Frontal cortex (tissue), 3 donors: ENCODE measurements at regions not wholly inside any gene's neighbourhood (a gene's known extent, or its start where the extent isn't known, plus 50 kb on each side); places are given as distances from the start of the nearest gene placed in this dataset.
"Not testable (repeated sequence)": the region's sequence is repeated elsewhere in the genome, so short reads cannot be mapped to it uniquely, and the experiment has no call there.

Experiments used
- DNase-seq, 2 donors: peaks; one replicate each; pipeline ENCODE4 v3.0.0; 2012; ENCODE audit warnings: low spot score in 2 of 2
- FAIRE-seq: peaks from 2 replicates; lab custom pipeline; 2012; peaks lifted over from hg19 to GRCh38; lab: Jason Lieb, UNC
- donor health status: control.
- donor health status: control.
- donor health status: control.

DNA sequence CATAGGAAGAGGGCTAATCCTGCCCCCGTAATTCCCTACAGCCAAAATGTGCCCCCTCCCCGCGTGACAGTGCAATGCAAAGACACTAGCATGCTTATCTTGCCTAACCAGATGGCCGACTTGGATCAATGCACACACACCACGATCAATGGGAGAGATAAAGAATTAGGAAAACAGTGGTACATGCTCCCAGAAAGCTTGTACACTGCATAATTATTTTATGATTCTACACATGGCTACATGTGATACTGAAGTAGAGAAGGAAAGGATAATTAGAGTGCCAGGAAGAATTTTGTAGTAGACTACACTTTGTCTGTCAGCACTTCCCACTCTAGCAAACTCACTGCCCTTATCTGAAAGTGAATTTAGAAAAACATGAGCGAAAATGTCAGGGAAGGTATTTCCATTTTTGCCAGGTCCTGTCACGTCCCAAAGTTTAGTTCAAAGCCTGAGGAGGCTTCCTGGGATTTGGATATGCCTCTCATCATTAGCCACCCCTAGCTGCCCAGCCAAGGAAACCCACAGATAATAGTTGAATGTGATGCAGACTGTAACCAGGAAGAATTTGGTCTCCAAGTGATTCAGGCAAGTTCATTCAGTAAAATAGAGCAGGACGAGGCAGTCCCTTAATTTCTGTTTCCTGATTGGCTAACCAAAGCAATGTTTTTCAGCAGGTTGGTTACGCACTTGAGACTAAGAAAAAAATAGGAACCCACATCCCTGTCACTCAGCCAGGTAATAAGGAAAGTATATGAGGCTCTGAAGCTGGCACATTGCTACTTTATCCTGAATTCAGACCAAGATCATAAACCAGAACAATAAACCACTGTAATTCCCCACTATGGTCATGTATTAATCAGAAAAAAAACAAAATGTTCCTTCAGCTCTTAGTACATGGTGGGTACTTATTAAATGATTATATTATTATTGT, 199.6 kb upstream of the OTX2 start:
- DNase-seq, result no peak
- FAIRE-seq, result no peak

DNA sequence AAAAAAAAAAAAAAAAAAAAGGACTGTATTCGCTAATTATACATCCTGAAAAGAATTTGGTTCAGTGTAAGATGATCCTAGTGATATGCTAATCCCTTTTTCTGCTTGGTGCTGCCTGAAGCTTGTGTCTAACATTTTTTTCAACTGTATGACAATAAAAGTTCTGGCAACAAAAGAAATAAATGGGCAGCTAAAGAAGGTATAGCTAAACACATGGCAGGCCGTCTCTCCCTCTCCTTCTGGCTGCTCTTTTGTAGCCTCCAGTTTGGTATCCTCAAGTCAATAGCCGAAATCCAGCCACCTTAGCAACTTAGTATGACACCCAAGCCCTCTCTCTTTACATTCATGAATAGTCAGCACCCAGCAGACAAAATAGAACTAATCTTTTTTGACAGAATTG, 198.3 kb upstream of the OTX2 start:
- no peak for DNase-seq
- no peak for FAIRE-seq

DNA sequence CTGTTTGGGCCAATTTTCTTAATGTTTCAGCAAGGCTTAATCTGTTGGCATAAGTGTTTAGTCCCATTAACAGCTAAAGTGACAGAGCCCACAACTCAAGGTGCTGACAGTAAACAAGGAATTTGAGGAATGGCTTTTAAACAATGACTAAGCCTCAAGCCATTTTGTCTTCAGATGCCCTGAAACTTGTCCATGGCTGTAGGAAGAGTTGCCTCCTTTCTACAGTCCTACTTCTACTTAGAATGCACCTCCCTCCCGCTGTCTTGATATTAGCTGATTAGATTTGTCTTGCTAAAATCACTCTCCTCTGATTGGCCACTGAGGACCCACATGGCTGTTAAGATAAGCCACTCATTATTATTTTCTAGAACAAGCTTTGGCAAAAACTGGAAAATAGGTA, 188.4 kb upstream of the OTX2 start:
- FAIRE-seq, result no peak
- no peak for DNase-seq

DNA sequence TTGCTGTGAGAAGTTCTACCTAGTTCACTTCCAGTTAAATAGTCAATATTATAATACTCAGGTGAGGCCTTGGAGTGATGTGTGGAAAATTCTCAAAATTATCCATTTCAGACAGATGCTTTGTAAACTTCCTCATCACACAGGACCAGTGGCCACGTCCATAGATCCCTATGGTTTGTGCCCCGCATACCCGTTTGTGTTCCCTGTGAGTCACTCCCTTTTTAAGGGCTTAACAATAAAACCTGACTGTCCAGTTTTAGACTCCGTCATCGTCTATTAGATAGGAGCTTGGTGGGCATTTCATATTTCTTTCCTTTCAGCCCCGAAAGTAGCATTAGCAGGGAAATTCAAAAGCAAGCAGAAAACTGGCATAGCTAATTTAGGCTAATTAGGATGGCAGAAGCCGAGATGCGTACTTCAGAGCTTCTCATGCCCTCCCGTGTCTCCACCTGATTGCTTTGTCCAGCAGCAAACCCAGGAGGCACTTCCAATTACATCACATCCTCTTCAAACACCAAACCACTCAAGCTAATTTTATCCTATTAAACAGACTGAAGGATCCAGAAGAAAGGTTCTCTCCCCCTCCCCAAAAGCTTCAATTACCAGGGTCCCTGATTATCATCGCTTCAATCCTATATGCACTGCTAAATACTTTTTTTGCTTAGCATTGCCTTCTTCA, 186.6 kb upstream of the OTX2 start:
- FAIRE-seq (no peak), DNase-seq (no peak)

DNA sequence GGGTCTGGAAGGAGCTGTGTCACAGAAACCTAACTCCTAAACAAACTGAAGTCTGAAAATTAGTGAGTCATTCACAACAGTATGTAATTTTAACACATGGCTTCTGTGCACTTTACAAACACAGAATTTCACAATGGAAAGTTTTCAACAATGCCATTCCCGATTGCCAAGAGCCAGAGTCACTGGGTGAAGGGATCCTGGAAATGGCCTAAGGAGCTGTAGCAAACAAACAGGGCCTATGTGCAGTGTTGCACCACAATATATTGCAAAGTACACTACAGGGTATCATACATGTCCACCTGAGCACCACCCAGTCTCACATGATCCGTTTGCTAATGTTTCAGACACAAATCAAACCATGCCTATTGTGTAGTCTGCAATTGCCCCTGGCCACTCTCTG, 184.7 kb upstream of the OTX2 start:
- no peak for DNase-seq
- FAIRE-seq, result no peak

DNA sequence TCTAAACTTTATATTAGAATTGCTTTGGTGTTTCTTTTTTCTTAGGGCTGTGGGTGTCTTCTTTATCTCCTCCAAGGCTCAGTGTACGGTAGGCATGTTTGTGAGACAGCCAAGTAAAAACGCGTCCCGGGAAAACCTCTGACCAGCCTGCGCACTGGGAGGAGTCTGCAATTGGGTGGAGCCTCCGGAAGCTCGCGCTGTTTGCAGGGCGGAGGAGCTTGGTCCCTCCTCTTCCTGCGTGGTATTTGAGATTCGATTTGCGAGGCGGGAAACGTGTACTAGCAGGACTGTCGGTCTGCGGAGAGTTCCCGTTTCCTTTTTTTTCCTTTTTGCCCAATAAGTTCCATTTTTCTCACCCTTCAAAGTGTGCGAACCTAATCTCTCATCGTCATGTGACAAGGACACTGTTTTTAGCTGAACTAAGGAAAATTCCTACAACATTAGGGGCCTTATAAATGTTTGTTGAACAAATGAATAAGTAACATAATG, 182.1 kb upstream of the OTX2 start:
- FAIRE-seq, result no peak
- no peak for DNase-seq

DNA sequence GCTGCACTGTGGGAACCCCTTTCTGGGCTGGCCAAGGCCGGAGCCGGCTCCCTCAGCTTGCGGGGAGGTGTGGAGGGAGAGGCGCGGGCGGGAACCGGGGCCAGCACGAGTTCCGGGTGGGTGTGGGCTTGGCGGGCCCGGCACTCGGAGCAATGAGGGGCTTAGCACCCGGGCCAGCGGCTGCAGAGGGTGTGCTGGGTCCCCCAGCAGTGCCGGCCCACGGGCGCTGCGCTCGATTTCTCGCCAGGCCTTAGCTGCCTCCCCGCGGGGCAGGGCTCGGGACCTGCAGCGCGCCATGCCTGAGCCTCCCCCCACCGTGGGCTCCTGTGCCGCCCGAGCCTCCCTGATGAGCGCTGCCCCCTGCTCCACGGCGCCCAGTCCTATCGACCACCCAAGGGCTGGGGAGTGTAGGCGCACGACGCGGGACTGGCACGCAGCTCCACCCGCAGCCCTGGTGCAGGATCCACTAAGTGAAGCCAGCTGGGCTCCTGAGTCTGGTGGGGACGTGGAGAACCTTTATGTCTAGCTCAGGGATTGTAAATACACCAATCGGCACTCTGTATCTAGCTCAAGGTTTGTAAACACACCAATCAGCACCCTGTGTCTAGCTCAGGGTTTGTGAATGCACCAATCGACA, 180.8 kb upstream of the OTX2 start:
- not testable (repeated sequence) for DNase-seq

DNA sequence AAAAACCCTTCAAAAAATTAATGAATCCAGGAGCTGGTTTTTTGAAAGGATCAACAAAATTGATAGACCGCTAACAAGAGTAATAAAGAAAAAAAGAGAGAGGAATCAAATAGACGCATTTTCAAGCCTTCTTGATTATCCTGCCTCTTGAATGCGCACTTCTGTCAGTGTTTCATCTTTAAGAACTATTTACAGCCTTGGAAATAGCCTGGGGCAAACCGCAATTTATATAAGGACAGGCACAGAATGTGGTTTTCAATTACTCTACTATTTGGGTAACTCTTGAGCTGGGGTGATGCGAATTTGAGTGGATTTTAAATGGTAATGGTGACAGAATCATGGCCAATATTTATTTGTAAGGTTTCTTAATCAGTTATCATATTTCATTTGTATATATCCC, 179.1 kb upstream of the OTX2 start:
- FAIRE-seq, result no peak

More for the DNA sequence above, 180.8 kb upstream of the OTX2 start:
- not testable (repeated sequence) for FAIRE-seq

DNA sequence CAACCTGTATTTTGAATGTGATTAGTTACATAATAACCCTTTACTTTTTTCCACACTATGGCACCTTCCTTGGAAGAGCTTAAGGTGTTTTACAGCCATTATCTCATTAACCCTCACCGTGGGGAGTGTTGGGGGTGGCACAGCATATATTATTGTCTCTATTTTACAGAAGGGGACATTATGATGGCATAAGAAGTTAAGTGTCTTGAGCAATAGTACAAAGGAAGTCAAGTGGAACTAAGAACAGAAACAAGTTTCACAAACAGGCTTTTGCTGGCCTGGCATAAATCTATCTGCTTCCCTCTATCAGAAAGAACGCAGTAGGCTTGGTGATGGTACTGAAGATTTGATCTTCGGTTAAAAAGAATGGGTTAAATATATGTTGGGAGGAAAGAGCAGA, 169.7 kb upstream of the OTX2 start:
- DNase-seq (no peak), FAIRE-seq (no peak)

More for the DNA sequence above, 179.1 kb upstream of the OTX2 start:
- DNase-seq, result no peak

DNA sequence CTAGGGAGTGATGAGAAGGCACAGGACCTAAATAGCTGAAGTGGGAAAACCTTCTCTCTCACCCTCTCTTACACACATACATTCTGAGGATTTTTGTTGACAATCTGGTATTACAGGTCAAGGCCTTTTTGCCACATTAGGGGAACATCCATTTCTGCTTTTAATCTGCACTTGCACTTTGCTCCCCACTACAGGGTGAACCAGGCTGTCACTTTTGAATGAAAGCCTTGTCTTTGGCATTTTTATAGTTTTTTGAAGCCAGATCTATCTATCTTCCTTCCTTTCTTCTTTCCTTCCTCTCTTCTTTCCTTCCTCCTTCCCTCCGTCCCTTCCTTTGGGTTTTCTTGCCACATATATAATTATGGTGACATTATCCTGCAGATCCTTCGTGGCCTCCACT, 165.9 kb upstream of the OTX2 start:
- no peak for DNase-seq
- FAIRE-seq, result no peak

DNA sequence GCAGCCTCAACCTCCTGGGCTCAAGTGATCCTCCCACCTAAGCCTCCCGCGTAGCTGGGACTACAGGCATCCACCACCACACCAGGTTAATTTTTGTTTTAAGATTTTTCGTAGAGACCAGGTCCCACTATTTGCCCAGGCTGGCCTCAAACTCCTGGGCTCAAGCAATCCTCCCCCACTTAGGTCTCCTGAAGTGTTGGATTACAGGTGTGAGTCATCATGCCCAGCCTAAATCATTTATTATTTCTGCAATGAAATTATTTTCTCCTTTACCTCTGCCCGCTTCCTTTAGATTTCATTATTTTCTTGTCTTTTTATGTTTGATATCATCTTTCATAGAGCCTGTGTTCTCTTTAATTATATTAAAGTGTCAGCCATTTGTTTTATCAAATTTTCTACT, 165.2 kb upstream of the OTX2 start:
- FAIRE-seq (no peak), DNase-seq (no peak)

DNA sequence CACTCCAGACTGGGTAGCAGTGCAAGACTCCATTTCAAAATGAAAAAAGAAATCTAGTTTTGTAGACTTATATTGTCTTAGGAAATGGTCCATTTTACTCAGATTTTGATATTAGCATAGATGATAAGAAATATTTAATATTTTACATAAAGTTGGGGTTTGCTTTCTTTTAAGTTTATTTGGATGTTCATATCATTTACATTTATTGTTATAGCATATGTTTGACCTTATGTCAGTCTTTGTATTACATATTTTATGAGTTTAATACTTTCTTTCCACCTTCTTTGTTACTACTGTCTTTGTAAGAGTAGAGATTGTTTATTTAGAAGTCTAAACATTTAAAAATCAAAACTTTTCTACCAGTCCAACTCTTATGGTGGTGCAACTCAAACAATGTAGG, 162.7 kb upstream of the OTX2 start:
- DNase-seq (no peak), FAIRE-seq (no peak)

DNA sequence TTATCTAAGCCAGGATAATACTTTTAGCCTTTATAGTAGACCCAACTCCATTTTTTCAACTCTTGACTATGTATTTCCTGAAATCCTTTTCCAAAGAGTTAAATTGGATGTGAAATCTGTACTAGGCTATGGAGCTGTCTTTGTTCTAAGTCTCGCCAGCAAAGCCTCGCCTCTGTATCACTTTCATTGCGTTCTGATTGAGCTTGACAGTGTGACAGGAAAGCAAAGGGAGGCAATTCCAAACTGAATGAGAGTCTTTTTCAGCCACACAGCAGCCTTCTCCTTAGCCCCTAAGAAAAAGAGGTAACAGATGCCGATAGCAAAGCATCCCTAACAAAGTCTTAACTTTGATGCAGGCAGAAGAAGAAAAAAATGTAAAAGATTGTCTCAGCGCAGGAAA, 154.6 kb upstream of the OTX2 start:
- DNase-seq, result no peak
- no peak for FAIRE-seq

DNA sequence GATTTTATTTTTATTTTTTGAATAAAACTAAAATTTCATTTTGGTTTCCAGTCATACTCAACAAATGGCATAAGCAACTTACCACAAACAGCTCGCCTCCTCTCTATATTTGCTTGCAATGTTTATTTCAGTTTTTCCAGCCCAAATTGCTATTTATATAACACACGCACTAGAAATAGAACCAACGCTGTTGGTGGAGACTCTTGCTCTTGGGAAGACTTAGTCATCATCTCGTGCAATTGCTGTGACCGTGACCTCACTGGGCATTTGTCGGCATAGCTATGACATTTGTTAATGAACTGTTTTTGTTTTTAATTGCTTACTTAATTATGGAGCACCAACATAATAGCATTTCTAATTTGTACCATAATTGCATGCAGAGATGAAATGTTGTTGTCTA, 153.1 kb upstream of the OTX2 start:
- no peak for FAIRE-seq
- no peak for DNase-seq

DNA sequence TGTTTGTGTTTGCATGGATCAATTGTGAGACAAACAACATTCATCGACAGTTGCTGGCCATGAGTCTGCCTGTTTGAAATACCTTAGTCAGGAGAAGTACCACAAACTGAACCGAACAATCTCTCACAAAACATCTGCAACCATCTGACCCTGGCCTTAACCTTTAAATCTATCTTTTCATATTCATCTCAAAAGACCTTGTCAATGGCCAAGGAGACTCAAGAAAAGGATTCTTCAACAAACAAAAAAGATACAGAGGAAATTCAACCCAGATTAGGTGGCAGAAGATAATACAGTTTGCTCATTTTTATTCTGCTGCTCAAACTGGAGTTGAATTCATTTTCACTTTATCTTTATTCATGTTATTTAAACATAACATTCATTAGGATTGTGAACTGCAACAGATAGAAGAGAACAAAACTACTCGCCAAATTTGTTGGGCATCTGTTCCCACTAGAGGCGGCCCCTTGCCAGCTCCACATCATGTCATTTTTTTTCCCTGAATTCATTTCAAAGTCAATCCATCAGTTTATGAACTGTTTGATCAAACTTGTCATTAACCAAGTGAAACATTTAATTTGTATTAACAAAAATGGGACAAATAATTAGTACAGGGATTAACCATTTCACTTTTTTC, 152.3 kb upstream of the OTX2 start:
- no peak for FAIRE-seq
- no peak for DNase-seq

DNA sequence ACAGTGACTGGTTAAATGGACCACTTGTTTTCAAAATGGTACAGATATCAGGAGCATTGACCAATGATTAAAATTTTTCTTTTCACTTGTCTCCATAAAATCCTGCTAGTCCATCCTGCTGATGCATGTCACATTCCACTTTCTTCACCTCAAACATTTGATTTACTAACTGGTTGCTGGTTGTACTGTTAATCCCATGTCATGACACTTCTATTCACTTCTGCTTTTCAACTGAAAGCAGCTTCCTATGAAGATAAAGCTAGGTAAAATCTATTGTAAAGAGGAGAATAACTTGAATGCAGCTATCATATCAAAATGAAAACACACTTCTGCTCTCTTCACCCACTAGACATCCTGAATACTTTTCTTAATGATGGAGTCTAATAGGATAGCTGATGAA, 149.6 kb upstream of the OTX2 start:
- DNase-seq (no peak), FAIRE-seq (no peak)

DNA sequence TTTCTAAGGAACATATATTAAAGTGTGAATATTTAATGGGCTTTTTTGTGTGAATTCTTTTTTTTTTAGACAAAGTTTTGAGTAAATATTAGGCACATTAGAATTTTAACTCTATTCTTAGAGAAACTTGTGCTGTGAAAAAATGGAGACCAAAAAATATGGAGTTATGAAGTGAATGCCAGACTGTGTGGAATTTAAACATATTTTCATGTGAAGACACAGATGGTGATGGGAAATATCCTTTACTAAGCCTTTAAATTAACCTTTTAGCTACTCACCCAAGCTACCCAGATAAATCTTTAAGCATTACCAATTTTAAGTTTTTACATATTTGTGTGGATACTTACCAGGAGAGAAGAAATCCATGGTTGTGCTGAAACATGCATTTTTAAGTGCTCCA, 148.8 kb upstream of the OTX2 start:
- DNase-seq, result no peak
- no peak for FAIRE-seq

DNA sequence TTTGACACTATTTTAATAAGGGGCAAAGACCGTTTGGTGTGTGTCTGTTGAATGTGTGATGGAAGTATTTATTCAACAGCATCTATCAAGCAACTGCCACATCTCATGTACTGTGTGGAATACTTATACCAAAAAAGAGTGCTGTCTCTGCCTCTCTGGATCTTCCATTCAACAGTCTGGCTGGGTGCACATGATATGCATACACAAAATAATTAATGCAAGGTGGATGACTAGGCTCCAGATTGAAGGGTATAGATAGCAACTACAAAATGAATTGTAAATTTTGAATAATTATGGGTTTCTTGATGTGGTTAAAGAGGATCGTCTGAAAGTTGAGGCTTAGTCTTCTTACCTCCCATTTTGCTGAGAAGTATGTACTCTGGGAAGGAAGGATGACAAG, 145.9 kb upstream of the OTX2 start:
- DNase-seq, result no peak

DNA sequence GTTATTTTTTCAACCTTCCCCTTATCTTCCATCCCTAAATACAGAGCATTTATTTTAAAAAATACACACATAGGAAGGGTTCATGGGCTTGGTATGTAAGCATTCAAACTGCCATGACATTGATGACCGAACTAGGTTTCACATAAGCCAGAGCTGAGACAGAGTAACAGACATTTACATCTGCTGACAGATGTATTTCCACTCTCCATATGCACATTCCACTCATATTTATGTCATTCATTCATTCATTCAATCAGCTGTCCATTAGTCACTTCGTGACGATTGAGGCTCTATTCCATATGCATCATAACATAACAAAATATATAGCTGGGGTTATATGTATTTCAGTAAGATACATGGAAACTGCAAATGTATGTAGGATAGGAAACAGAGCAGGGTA, 145.5 kb upstream of the OTX2 start:
- DNase-seq, result no peak
- FAIRE-seq, result no peak

More for the DNA sequence above, 145.9 kb upstream of the OTX2 start:
- FAIRE-seq, result no peak

DNA sequence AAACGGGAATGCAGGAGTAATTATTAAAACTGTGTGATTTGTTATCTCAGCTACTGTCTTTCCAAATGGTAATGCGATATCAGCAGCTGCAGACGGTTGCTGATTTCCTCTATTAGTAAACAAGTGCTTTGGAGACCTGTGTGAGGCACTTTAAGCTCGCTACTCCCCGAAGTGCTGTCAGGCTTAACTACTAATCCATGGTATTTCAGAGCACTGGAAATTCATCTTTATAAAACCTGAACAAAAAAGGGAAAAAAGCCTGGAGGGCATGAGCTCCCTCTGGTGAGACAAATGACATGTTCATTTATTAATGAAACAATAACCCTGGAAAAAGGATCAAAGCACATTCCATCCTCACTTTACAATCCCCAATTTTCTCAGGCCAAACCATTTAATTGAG, 143.6 kb upstream of the OTX2 start:
- DNase-seq, result no peak
- FAIRE-seq, result no peak
